IPS-15b (cell line): ENCODE measurements at regions not wholly inside any gene's neighbourhood (a gene's known extent, or its start where the extent isn't known, plus 50 kb on each side); places are given as distances from the start of the nearest gene placed in this dataset.
"Not testable (repeated sequence)": the region's sequence is repeated elsewhere in the genome, so short reads cannot be mapped to it uniquely, and the experiment has no call there.

Experiments
- H3K27me3 ChIP-seq: one replicate; pipeline ENCODE4 v1.6.1; 2013; ENCODE audit warnings: low read length; ENCODE audit not compliant: control insufficient read depth, insufficient read depth
- H3K36me3 ChIP-seq: one replicate; pipeline ENCODE4 v1.6.1; 2013; ENCODE audit warnings: low read length; ENCODE audit not compliant: control insufficient read depth, insufficient read depth
- H3K4me1 ChIP-seq: one replicate; pipeline ENCODE4 v1.6.1; 2013; ENCODE audit warnings: mild to moderate bottlenecking, low read length; ENCODE audit not compliant: control insufficient read depth, insufficient read depth
- H3K4me3 ChIP-seq: one replicate; pipeline ENCODE4 v1.5.1; 2013; ENCODE audit warnings: low read depth, low read length
- H3K9ac ChIP-seq: one replicate; pipeline ENCODE4 v1.6.1; 2013; ENCODE audit warnings: low read depth, mild to moderate bottlenecking, low read length
- H3K9me3 ChIP-seq: one replicate; pipeline ENCODE4 v1.6.1; 2013; ENCODE audit warnings: mild to moderate bottlenecking, low read length; ENCODE audit not compliant: control insufficient read depth, insufficient read depth

- no peaks in the 10 kb centered on the region for H3K36me3 ChIP-seq
- H3K4me1 ChIP-seq = no peaks in the 10 kb centered on the region
- H3K27me3 ChIP-seq = no peaks in the 10 kb centered on the region
- H3K9me3 ChIP-seq = no peaks in the 10 kb centered on the region
- H3K9ac ChIP-seq = no peak overlapping the region
- no peak overlapping the region for H3K4me3 ChIP-seq
Measured at GRCh38 chr5:90279091-90279490, 130.5 kb downstream of the CETN3 start.

DNA sequence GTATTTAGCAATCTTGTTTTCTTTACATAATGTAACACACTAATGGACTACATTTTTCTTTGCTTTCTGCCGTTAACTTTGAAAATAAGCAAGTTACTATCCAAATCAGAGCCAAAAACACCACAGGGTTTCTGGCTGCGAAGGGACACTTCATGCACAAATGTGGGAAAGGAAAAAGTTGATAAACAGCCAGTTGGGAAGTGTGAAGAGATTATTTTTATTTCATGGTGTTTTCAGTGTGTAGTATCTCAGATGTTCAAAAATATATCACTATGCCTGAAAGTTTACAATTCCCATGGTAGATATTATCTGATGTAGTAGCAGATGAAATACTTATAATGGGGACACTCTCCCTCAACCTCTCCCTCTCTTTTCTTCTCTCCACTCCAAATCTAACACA, 135.3 kb downstream of the CETN3 start:
- H3K4me1 ChIP-seq = no peaks in the 10 kb centered on the region
- no peaks in the 10 kb centered on the region for H3K27me3 ChIP-seq
- H3K36me3 ChIP-seq = no peaks in the 10 kb centered on the region
- no peaks in the 10 kb centered on the region for H3K9me3 ChIP-seq
- H3K4me3 ChIP-seq = no peak overlapping the region
- no peak overlapping the region for H3K9ac ChIP-seq

DNA sequence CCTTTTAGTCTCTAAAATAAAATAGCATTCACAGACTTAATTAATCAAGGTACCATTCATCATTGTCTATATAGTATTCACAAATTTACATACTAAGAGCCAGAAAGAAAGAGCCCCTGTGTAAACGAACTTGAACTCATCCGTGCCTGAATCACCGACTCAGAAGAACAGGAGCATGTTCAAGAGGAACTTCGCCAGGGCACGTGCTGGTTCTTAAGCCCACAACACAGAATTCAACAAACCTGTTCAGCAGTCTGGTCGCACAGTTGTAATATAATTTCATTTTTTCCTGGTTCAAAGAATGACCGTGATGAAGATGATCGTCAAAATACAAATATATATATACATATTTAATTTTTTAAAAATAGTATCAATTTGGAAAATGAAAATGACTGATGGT, 141.9 kb downstream of the CETN3 start:
- H3K9me3 ChIP-seq = no peaks in the 10 kb centered on the region
- H3K4me1 ChIP-seq = peaks cover 2% of the 10 kb centered on the region
- no peak overlapping the region for H3K9ac ChIP-seq
- no peaks in the 10 kb centered on the region for H3K27me3 ChIP-seq
- H3K36me3 ChIP-seq = no peaks in the 10 kb centered on the region
- no peak overlapping the region for H3K4me3 ChIP-seq

DNA sequence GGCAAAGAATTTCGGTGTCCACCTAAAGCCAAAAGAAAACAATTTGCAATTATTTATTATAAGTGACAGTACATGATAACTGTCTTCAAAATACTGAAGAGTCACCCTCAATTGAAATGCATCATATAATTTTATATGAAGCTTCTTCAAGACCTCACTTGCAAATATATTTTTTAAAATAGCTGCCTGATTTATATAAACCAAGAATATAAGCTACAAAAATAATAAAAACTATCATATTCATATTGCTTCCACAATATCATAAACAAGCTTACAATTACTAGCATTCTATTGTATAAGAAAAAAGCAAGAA, 144.1 kb downstream of the CETN3 start:
- Histone ChIP-seq H3K9me3 (no peaks in the 10 kb centered on the region), H3K9ac (no peak overlapping the region)

DNA sequence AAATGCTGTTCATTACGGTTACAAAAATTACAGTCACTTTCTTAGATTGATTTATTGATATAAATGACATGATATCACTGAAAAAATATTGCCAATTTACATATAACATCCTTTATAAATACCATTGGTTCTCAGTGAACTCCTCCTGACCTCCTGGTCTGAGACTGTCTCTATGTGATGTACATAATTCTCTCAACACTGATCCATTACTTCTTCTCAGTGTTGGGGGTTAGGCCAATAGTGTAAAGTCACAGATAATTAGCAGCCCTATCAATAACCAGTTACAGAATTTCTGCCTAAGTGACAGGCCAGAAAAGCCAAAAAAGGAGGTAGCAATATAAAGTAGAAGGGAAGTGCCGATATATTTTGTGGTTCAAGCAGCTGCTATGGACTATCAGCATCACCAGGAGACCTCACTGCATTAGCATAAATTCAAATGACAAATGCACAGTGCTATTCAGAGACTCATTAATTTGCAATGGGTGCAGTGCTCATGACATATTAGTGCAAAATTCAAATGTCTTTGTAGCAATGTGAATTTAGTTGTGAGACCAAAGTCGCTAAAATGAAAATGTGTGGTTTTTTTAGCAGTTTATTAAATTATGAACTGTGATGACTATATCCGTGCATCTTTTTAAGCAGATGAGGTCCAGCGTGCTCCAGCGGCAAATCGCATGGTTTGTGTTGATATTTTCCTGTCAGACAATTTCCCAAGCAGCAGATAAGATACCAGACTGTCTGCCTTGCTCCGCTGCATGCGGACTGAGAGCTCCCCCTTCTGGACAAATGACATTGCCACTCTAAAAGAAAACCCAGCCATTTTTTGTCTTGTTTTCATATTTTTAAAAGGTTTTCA, 144.6 kb downstream of the CETN3 start:
- Histone ChIP-seq H3K4me1 (peaks cover 2% of the 10 kb centered on the region), H3K9me3 (no peaks in the 10 kb centered on the region), H3K9ac (no peak overlapping the region), H3K4me3 (no peak overlapping the region), H3K36me3 (no peaks in the 10 kb centered on the region), H3K27me3 (no peaks in the 10 kb centered on the region)

More for the DNA sequence above, 144.1 kb downstream of the CETN3 start:
- H3K27me3 ChIP-seq = no peaks in the 10 kb centered on the region
- H3K4me3 ChIP-seq = no peak overlapping the region
- H3K4me1 ChIP-seq = peaks cover 2% of the 10 kb centered on the region
- no peaks in the 10 kb centered on the region for H3K36me3 ChIP-seq

- no peaks in the 10 kb centered on the region for H3K27me3 ChIP-seq
- no peak overlapping the region for H3K4me3 ChIP-seq
- peaks cover 2% of the 10 kb centered on the region for H3K4me1 ChIP-seq
- no peak overlapping the region for H3K9ac ChIP-seq
- no peaks in the 10 kb centered on the region for H3K36me3 ChIP-seq
- no peaks in the 10 kb centered on the region for H3K9me3 ChIP-seq
Measured at GRCh38 chr5:90263102-90263820, 146.3 kb downstream of the CETN3 start.

DNA sequence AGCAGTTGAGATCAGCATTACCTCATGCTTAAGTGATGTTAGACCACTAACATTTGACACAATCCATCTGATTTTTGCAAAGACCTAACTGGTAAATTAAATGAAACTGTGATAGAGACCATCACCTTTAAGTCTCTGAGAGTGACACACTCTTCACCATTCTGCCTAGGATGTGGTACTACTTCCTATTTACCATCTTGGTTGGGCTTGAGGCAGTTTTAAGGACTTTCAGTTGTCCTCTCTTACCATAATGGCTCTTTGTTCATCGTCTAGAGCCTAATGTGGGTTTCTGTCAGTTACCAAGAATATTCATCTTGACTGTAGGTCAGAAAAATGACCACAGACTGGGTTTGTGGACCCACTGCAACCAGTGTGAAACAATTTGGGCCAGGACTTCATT, 158.1 kb downstream of the CETN3 start:
- H3K4me1 ChIP-seq = no peaks in the 10 kb centered on the region
- H3K36me3 ChIP-seq = no peaks in the 10 kb centered on the region
- no peak overlapping the region for H3K9ac ChIP-seq
- H3K9me3 ChIP-seq = no peaks in the 10 kb centered on the region
- no peak overlapping the region for H3K4me3 ChIP-seq
- no peaks in the 10 kb centered on the region for H3K27me3 ChIP-seq

DNA sequence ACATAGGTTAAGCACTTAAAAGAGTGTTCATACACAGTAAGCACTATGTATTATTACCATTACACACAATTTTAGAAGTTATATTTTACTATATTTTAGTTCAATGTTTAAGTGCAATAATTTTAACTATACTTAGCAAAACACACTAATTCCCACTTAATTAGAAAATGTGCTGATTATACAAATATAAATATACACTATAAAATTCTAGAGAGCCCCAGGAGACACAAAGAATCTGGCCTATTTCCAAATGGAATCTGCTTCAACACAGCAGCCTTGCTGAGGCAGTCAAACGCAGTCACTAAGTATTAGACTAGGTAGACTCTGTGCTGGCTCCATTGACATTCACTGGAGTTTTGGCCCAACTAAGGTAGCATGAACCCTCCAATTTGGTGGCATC, 160.9 kb downstream of the CETN3 start:
- Histone ChIP-seq H3K9ac (no peak overlapping the region), H3K9me3 (no peaks in the 10 kb centered on the region), H3K4me1 (no peaks in the 10 kb centered on the region), H3K27me3 (no peaks in the 10 kb centered on the region), H3K36me3 (no peaks in the 10 kb centered on the region), H3K4me3 (no peak overlapping the region)

DNA sequence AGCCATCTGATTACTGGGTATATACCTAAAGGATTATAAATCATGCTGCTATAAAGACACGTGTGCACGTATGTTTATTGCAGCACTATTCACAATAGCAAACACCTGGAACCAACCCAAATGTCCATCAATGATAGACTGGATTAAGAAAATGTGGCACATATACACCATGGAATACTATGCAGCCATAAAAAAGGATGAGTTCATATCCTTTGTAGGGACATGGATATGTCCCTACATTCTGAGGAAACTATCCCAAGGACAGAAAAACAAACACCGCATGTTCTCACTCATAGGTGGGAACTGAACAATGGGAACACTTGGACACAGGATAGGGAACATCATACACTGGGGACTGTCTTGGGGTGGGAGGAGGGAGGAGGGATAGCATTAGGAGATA, 165.7 kb downstream of the CETN3 start:
- not testable (repeated sequence) for H3K9me3 ChIP-seq, H3K27me3 ChIP-seq, H3K9ac ChIP-seq, H3K36me3 ChIP-seq, H3K4me3 ChIP-seq, H3K4me1 ChIP-seq

- Histone ChIP-seq H3K36me3 (no peaks in the 10 kb centered on the region), H3K4me1 (no peaks in the 10 kb centered on the region), H3K9me3 (no peaks in the 10 kb centered on the region), H3K4me3 (no peak overlapping the region), H3K9ac (no peak overlapping the region), H3K27me3 (no peaks in the 10 kb centered on the region)
Measured at GRCh38 chr5:90233476-90233875, 176.1 kb downstream of the CETN3 start.

DNA sequence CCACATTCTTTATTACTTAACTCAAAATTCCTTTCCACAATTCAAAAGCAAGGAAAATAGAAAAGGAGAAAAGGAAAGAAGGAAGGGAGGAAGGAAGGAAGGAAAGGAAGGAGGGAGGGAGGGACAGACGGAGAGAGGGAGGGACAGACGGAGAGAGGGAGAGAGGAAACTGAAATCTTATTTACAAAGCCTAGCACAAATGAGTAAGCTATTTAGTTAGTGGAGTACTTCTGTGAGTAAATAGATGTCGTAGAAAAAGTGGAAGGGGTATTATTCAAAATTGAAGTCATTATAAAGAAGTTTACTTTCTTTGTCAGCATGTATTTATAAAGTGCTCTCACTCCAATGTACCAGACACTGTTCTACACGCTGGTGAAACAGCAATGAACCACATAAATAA, 177.9 kb downstream of the CETN3 start:
- no peaks in the 10 kb centered on the region for H3K4me1 ChIP-seq
- no peak overlapping the region for H3K4me3 ChIP-seq
- no peaks in the 10 kb centered on the region for H3K36me3 ChIP-seq
- H3K9ac ChIP-seq = no peak overlapping the region
- no peaks in the 10 kb centered on the region for H3K27me3 ChIP-seq
- no peaks in the 10 kb centered on the region for H3K9me3 ChIP-seq

DNA sequence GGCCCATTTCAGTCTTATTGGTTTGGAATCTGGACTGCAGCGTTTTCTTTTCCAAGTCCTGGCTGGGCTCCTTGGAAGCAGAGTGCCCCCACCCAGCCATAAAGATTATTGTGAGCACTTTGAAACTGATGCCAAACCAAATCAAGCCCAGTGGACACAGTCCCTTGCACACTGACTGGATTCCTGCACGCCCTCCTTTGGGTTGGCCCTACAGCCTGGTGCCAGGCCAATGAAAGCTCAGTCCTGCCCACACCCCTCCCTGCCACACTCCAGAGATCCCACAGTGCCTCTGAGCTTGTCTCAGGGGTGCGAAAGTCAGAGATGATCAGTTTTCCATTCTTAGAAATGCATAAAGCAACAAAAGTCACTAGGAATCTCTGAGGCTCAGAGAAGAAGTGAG, 181.9 kb downstream of the CETN3 start:
- no peaks in the 10 kb centered on the region for H3K9me3 ChIP-seq
- no peak overlapping the region for H3K9ac ChIP-seq
- H3K27me3 ChIP-seq = no peaks in the 10 kb centered on the region
- H3K4me3 ChIP-seq = no peak overlapping the region
- H3K4me1 ChIP-seq = no peaks in the 10 kb centered on the region
- H3K36me3 ChIP-seq = no peaks in the 10 kb centered on the region
